NCI-H2227 (cell line): ENCODE measurements at regions not wholly inside any gene's neighbourhood (a gene's known extent, or its start where the extent isn't known, plus 50 kb on each side); places are given as distances from the start of the nearest gene placed in this dataset.
"Not testable (repeated sequence)": the region's sequence is repeated elsewhere in the genome, so short reads cannot be mapped to it uniquely, and the experiment has no call there.

Experiments used
- DNase-seq: peaks from one replicate; lab custom pipeline; 2025; ENCODE audit not compliant: unreplicated experiment; lab: John Stamatoyannopoulos, UW

GRCh38 chr4:115515366-115515765, 401.9 kb upstream of the NDST4 start:
- no peak for DNase-seq

GRCh38 chr4:115514675-115515074, 401.3 kb upstream of the NDST4 start:
- no peak for DNase-seq

- DNase-seq = no peak
Observed at GRCh38 chr4:115505326-115505725, 391.9 kb upstream of the NDST4 start.

- no peak for DNase-seq
Observed at GRCh38 chr4:115501656-115502055, 388.2 kb upstream of the NDST4 start.

GRCh38 chr4:115493770-115494169, 380.4 kb upstream of the NDST4 start:
- DNase-seq = not testable (repeated sequence)

GRCh38 chr4:115491686-115492085, 378.3 kb upstream of the NDST4 start:
- DNase-seq = no peak

- no peak for DNase-seq
Observed at GRCh38 chr4:115489279-115489678, 375.9 kb upstream of the NDST4 start.

- no peak for DNase-seq
Observed at GRCh38 chr4:115485402-115485801, 372.0 kb upstream of the NDST4 start.

GRCh38 chr4:115484479-115484878, 371.1 kb upstream of the NDST4 start:
- DNase-seq = no peak

GRCh38 chr4:115470763-115471162, 357.3 kb upstream of the NDST4 start:
- DNase-seq = no peak

- not testable (repeated sequence) for DNase-seq
Observed at GRCh38 chr4:115459301-115459700, 345.9 kb upstream of the NDST4 start.

GRCh38 chr4:115456231-115456630, 342.8 kb upstream of the NDST4 start:
- no peak for DNase-seq

- DNase-seq = no peak
Observed at GRCh38 chr4:115454228-115454627, 340.8 kb upstream of the NDST4 start.

- no peak for DNase-seq
Observed at GRCh38 chr4:115453416-115453815, 340.0 kb upstream of the NDST4 start.

- DNase-seq = not testable (repeated sequence)
Observed at GRCh38 chr4:115452229-115452628, 338.8 kb upstream of the NDST4 start.

- no peak for DNase-seq
Observed at GRCh38 chr4:115437739-115438138, 324.3 kb upstream of the NDST4 start.

GRCh38 chr4:115433491-115433890, 320.1 kb upstream of the NDST4 start:
- no peak for DNase-seq

- no peak for DNase-seq
Observed at GRCh38 chr4:115430024-115430423, 316.6 kb upstream of the NDST4 start.

- DNase-seq = no peak
Observed at GRCh38 chr4:115428455-115428854, 315.0 kb upstream of the NDST4 start.

GRCh38 chr4:115424852-115425251, 311.4 kb upstream of the NDST4 start:
- no peak for DNase-seq

- DNase-seq = no peak
Observed at GRCh38 chr4:115418635-115419396, 305.4 kb upstream of the NDST4 start.

GRCh38 chr4:115396034-115396433, 282.6 kb upstream of the NDST4 start:
- DNase-seq = no peak

GRCh38 chr4:115376866-115377265, 263.4 kb upstream of the NDST4 start:
- no peak for DNase-seq
